Activated B cell treated with CpG ODN at 0.5 μM for 24 hours (primary cell): ENCODE measurements at regions not wholly inside any gene's neighbourhood (a gene's known extent, or its start where the extent isn't known, plus 50 kb on each side); places are given as distances from the start of the nearest gene placed in this dataset.

Experiments
- ATAC-seq: fragments of 200-7000 bp; cut with Tn5 transposase; one replicate; pipeline ENCODE4 v1.10.0; 2021; ENCODE audit warnings: low read depth, mild to moderate bottlenecking, moderate library complexity
- CTCF ChIA-PET: fragments of 350-600 bp; sonication (Branson Sonifier 250); formaldehyde crosslinking; loops from one replicate; lab custom pipeline; 2021; ENCODE audit warnings: antibody characterized with exemption; lab: Charles Lee
- POLR2A ChIA-PET: fragments of 350-600 bp; sonication (Branson Sonifier 250); formaldehyde crosslinking; loops from one replicate; lab custom pipeline; 2021; ENCODE audit warnings: antibody characterized with exemption; lab: Charles Lee
- DNase-seq: peaks from one replicate; pipeline ENCODE4 v3.0.0; 2022
- H3K27ac Mint-ChIP-seq: one replicate; pipeline ENCODE4 v1.8.0; 2020; ENCODE audit warnings: mixed read lengths
- H3K27me3 Mint-ChIP-seq: one replicate; pipeline ENCODE4 v1.8.0; 2021; ENCODE audit warnings: mixed read lengths
- H3K36me3 Mint-ChIP-seq: one replicate; pipeline ENCODE4 v1.8.0; 2021; ENCODE audit warnings: low read depth, mixed read lengths
- H3K4me1 Mint-ChIP-seq: one replicate; pipeline ENCODE4 v1.8.0; 2021; ENCODE audit warnings: mixed read lengths
- H3K4me3 Mint-ChIP-seq: one replicate; pipeline ENCODE4 v1.8.0; 2020; ENCODE audit warnings: mild to moderate bottlenecking, mixed read lengths
- H3K9me3 Mint-ChIP-seq: one replicate; pipeline ENCODE4 v1.8.0; 2020; ENCODE audit warnings: mixed read lengths
- intact Hi-C: fragments of 100-400 bp; cut with micrococcal nuclease; formaldehyde crosslinking; loops from one replicate; pipeline ENCODE4 v1.15.1; 2024
- TF ChIP-seq, protein P1 (sequence below): fragments of 200-600 bp; IDR thresholded peaks from one replicate; pipeline ENCODE4 v1.8.0; 2022; ENCODE audit warnings: antibody characterized with exemption, mild to moderate bottlenecking

DNA sequence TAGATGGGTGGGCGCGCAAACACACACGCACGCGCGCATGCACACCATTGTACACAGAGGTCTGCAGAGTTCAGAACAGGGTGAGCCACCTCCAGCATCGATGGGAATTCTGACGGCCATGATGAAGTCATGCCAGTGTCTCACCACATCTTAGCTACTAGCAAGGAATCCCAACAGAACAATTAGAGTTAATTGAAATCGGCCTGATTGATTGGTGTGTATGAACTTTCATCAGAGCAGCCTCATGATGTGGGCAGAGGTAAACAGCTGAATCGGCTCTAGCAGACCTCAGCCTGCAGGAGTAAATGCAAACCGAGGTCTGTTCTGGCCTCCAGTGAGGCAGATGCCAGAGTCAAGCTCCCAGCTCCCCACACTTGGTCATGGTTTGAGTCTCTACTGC, 200.6 kb downstream of the CBLN1 start:
- ATAC-seq (no peak), DNase-seq (no peak)
- no peak overlapping the region for H3K4me3 Mint-ChIP-seq
- ChIA-PET CTCF (no interaction called here), POLR2A (no interaction called here)
- intact Hi-C loops, result no loop called here
- H3K9me3 Mint-ChIP-seq, result peaks cover 16% of the 10 kb centered on the region
- TF ChIP-seq, protein P1, sequence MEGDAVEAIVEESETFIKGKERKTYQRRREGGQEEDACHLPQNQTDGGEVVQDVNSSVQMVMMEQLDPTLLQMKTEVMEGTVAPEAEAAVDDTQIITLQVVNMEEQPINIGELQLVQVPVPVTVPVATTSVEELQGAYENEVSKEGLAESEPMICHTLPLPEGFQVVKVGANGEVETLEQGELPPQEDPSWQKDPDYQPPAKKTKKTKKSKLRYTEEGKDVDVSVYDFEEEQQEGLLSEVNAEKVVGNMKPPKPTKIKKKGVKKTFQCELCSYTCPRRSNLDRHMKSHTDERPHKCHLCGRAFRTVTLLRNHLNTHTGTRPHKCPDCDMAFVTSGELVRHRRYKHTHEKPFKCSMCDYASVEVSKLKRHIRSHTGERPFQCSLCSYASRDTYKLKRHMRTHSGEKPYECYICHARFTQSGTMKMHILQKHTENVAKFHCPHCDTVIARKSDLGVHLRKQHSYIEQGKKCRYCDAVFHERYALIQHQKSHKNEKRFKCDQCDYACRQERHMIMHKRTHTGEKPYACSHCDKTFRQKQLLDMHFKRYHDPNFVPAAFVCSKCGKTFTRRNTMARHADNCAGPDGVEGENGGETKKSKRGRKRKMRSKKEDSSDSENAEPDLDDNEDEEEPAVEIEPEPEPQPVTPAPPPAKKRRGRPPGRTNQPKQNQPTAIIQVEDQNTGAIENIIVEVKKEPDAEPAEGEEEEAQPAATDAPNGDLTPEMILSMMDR, result no peak
- no peak overlapping the region for H3K27ac Mint-ChIP-seq
- H3K36me3 Mint-ChIP-seq, result no peaks in the 10 kb centered on the region
- H3K27me3 Mint-ChIP-seq, result peaks cover 2% of the 10 kb centered on the region
- no peaks in the 10 kb centered on the region for H3K4me1 Mint-ChIP-seq

DNA sequence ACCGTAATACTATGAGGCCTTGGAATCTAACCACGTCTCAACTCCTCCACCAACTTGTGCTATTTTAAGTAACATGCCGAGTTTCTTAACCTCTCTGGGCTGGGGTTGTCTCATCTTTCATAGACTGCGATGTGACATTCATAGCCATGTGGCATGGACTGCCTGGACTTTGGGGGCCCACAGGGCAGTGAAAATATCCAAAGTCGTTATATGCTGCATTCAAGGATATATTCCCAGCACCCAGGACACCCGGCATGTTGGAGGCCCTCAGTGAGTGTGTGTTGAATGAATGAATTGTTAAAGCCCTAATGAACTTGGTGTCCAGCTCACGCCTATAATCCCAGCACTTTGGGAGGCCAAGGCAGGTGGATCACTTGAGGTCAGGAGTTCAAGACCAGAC, 203.1 kb downstream of the CBLN1 start:
- Mint-ChIP-seq H3K9me3 (peaks cover 6% of the 10 kb centered on the region), H3K4me1 (no peaks in the 10 kb centered on the region), H3K36me3 (no peaks in the 10 kb centered on the region), H3K27ac (no peak overlapping the region), H3K27me3 (peaks cover 2% of the 10 kb centered on the region), H3K4me3 (no peak overlapping the region)
- CTCF ChIA-PET, result no interaction called here
- no peak for DNase-seq
- ATAC-seq, result no peak
- intact Hi-C loops, result no loop called here
- POLR2A ChIA-PET, result no interaction called here
- TF ChIP-seq, protein P1, result no peak

DNA sequence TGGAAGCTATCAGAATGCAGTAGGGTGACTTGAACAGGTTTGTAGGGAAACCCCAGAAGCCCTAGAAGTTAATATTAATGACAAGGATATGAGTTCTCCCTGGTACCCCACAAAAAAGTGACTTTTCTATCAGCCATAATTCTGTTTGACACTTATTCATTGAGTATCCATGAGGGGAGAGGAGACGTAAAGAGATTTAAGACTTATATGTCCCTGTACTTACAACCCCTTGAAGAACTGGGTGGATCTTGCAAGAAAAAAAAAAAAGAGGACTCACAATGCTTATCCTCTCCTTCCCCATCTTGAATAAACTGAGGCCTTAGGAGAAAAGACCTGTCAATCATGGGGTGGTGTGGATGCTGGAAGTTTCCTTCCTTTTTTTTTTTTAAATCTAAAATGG, 203.5 kb downstream of the CBLN1 start:
- no peaks in the 10 kb centered on the region for H3K36me3 Mint-ChIP-seq
- intact Hi-C loops, result no loop called here
- no peak for DNase-seq
- H3K4me1 Mint-ChIP-seq, result no peaks in the 10 kb centered on the region
- no peak overlapping the region for H3K4me3 Mint-ChIP-seq
- peaks cover 6% of the 10 kb centered on the region for H3K9me3 Mint-ChIP-seq
- ChIA-PET POLR2A (no interaction called here), CTCF (no interaction called here)
- no peak for ATAC-seq
- H3K27ac Mint-ChIP-seq, result no peak overlapping the region
- TF ChIP-seq, protein P1, result no peak
- peaks cover 2% of the 10 kb centered on the region for H3K27me3 Mint-ChIP-seq

DNA sequence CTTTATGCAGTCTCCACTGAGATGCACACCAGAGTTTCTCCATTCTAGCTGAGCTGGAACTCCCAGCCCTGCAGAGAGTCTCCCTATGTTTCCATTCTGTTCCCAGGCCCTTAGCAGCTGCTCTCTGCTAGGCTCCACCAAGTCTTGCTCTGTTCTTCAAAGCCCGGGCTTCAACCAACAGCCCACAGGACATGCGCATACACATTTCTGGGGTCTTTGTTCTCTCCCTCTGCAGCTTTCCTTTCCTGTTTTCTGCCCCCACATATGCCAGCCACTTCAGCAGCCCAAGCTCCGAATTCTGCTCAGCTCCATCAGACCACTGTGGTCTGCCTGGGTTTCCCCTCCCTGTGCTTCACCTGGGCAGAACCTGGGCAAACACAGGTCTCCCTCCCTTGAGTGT, 205.9 kb downstream of the CBLN1 start:
- CTCF ChIA-PET, result no interaction called here
- no peak overlapping the region for H3K27ac Mint-ChIP-seq

DNA sequence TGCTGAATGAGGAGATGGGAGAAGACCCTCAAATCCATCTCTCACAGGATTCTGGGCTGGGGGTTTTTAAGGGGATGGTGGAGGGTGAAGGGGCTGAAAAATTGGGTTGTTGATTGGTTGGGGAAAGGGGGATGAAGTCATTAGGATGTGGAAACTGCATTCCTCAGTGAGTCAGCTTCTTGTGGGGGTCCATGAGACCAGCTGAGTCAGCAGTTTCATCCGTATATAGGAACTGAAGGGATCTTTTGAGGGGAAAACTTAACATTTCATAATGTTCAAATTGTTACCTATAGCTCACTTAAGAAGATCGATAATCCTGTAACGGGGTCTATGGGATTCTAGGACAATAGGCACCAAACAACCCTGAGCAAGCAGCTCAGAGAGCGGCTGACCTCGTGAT, 213.4 kb downstream of the CBLN1 start:
- Mint-ChIP-seq H3K9me3 (no peaks in the 10 kb centered on the region), H3K27me3 (no peaks in the 10 kb centered on the region), H3K4me3 (no peak overlapping the region), H3K4me1 (no peaks in the 10 kb centered on the region), H3K36me3 (no peaks in the 10 kb centered on the region), H3K27ac (no peak overlapping the region)
- ATAC-seq, result no peak
- no peak for DNase-seq
- TF ChIP-seq, protein P1, result no peak
- intact Hi-C loops, result no loop called here
- CTCF ChIA-PET, result no interaction called here
- POLR2A ChIA-PET, result no interaction called here

More for the DNA sequence above, 205.9 kb downstream of the CBLN1 start:
- TF ChIP-seq, protein P1, result no peak
- no peaks in the 10 kb centered on the region for H3K36me3 Mint-ChIP-seq
- DNase-seq, result no peak
- H3K9me3 Mint-ChIP-seq, result peaks cover 6% of the 10 kb centered on the region
- H3K4me3 Mint-ChIP-seq, result no peak overlapping the region
- no peak for ATAC-seq
- H3K27me3 Mint-ChIP-seq, result peaks cover 2% of the 10 kb centered on the region
- no peaks in the 10 kb centered on the region for H3K4me1 Mint-ChIP-seq
- POLR2A ChIA-PET, result no interaction called here
- intact Hi-C loops, result no loop called here
